ENCODE measurements at regions not wholly inside any gene's neighbourhood (a gene's known extent, or its start where the extent isn't known, plus 50 kb on each side); places are given as distances from the start of the nearest gene placed in this dataset.

DNA sequence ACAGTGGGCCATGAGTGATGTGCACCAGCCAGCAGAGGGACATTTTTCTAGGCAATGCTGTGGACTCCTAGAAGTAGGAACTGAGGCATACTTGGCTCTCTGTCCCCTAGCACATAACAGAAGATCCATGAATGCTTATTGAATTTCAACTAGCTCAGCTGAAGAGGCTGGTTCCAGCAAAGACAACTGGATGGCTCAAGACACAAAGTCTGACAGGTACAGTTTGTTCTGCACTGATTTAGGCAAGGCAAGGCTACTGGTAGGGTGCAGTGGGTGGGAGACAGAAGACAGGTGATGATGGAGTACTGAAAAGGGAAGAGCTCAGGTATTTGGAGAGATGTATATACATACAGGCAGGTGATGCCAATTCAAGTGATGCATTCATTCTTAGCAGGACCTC is 72.4 kb upstream of the USP47 start:
- Histone ChIP-seq H3K4me3 (replicated peaks in 1 of 3; ENCODE audit: insufficient read depth in 1 of 3, low read depth in 2 of 3, low read length in 3 of 3) (no peak overlapping the region), H4K20me1 (ENCODE audit: insufficient read depth, low read length) (no peaks in the 10 kb centered on the region), H2AFZ (ENCODE audit: low read length) (no peak overlapping the region), H3K9me3 (ENCODE audit: low read length) (no peaks in the 10 kb centered on the region), H3K4me2 (ENCODE audit: low read depth, low read length) (no peak overlapping the region), H3K27ac (ENCODE audit: extremely low read length, insufficient read depth, low read length) (no peak overlapping the region), H3K36me3 (replicated peaks in 1 of 2; ENCODE audit: control insufficient read depth in 1 of 2, insufficient read depth in 2 of 2, low read length in 2 of 2) (no peaks in the 10 kb centered on the region), H3K79me2 (ENCODE audit: insufficient read depth, low read length) (no peaks in the 10 kb centered on the region), H3K9ac (ENCODE audit: insufficient read depth, low read depth, low read length) (no peak overlapping the region), H3K4me1 (ENCODE audit: insufficient read depth, low read length) (no peaks in the 10 kb centered on the region), H3K27me3 (ENCODE audit: control insufficient read depth in 1 of 2, insufficient read depth in 2 of 2, low read length in 2 of 2) (peaks cover 0 to 5% of the 10 kb centered on the region in 2 experiments; a peak in 1 of 5 replicates)
- FAIRE-seq (no peak), DNase-seq (ENCODE audit: low spot score) (no peak), ATAC-seq (no peak)
- ChIA-PET POLR2A (no interaction called here), CTCF (ENCODE audit: low intra/inter-chr PET ratio, low total read pairs) (no interaction called here)
- TF ChIP-seq ATM (IDR thresholded peaks at IDR 0.05; ENCODE audit: borderline replicate concordance) (no peak), ZNF556 (CRISPR knock-in tag; IDR thresholded peaks at IDR 0.05; ENCODE audit: borderline replicate concordance) (no peak), MXD4 (CRISPR knock-in tag; IDR thresholded peaks at IDR 0.05) (no peak), KLF12 (CRISPR knock-in tag; IDR thresholded peaks at IDR 0.05; ENCODE audit: borderline replicate concordance) (no peak), SMARCE1 (IDR thresholded peaks at IDR 0.05; ENCODE audit: borderline replicate concordance) (no peak), ZBTB37 (CRISPR knock-in tag; IDR thresholded peaks at IDR 0.05) (no peak), ZNF629 (CRISPR knock-in tag; conservative IDR thresholded peaks at IDR 0.05) (no peak), SRSF1 (optimal IDR thresholded peaks at IDR 0.05; ENCODE audit: low read depth, low read length) (no peak), RAD21 (CRISPR knock-in tag; IDR thresholded peaks at IDR 0.05) (no peak), FIP1L1 (IDR thresholded peaks at IDR 0.05; ENCODE audit: borderline replicate concordance, insufficient read depth, low read depth, low read length) (no peak), ZNF431 (CRISPR knock-in tag; IDR thresholded peaks at IDR 0.05; ENCODE audit: borderline replicate concordance, low read depth) (no peak), ZSCAN9 (CRISPR knock-in tag; IDR thresholded peaks at IDR 0.05; ENCODE audit: borderline replicate concordance) (no peak), ZNF775 (CRISPR knock-in tag; IDR thresholded peaks at IDR 0.05; ENCODE audit: borderline replicate concordance) (no peak), KDM1A (CRISPR knock-in tag; IDR thresholded peaks at IDR 0.05) (no peak), ZSCAN20 (CRISPR knock-in tag; IDR thresholded peaks at IDR 0.05; ENCODE audit: borderline replicate concordance) (no peak)
- TF ChIP-seq, protein P1, sequence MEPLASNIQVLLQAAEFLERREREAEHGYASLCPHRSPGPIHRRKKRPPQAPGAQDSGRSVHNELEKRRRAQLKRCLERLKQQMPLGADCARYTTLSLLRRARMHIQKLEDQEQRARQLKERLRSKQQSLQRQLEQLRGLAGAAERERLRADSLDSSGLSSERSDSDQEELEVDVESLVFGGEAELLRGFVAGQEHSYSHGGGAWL (CRISPR knock-in tag; IDR thresholded peaks at IDR 0.05), result no peak
- TF ChIP-seq, protein P2, sequence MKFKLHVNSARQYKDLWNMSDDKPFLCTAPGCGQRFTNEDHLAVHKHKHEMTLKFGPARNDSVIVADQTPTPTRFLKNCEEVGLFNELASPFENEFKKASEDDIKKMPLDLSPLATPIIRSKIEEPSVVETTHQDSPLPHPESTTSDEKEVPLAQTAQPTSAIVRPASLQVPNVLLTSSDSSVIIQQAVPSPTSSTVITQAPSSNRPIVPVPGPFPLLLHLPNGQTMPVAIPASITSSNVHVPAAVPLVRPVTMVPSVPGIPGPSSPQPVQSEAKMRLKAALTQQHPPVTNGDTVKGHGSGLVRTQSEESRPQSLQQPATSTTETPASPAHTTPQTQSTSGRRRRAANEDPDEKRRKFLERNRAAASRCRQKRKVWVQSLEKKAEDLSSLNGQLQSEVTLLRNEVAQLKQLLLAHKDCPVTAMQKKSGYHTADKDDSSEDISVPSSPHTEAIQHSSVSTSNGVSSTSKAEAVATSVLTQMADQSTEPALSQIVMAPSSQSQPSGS (CRISPR knock-in tag; IDR thresholded peaks at IDR 0.05), result no peak
- in situ Hi-C loops (cut with HindIII; ENCODE audit: extremely low pct_ligation_motif_present, low pct_unique_long_range_greater_than_20kb) (no loop called here), intact Hi-C loops (cut with micrococcal nuclease; ENCODE audit: unreplicated experiment) (no loop called here)
- BruUV-seq (replicated peaks), result no TSS peak
